ENCODE measurements at regions not wholly inside any gene's neighbourhood (a gene's known extent, or its start where the extent isn't known, plus 50 kb on each side); places are given as distances from the start of the nearest gene placed in this dataset.

GRCh38 chr10:57844387-57844998 is 423.2 kb downstream of the IPMK start (continued):
- TF ChIP-seq ZNF114 (CRISPR knock-in tag; IDR thresholded peaks at IDR 0.05) (no peak), REST (IDR thresholded peaks at IDR 0.05; ENCODE audit: unreplicated experiment) (no peak), EZH2phosphoT487 (IDR thresholded peaks at IDR 0.05; ENCODE audit: unreplicated experiment) (no peak), POLR2AphosphoS5 (IDR thresholded peaks at IDR 0.05; ENCODE audit: low read depth) (no peak), ZNF331 (CRISPR knock-in tag; IDR thresholded peaks at IDR 0.05; ENCODE audit: low read depth) (no peak)

GRCh38 chr10:57830877-57831560 is 436.7 kb downstream of the IPMK start:
- no peak overlapping the region for H3K27ac ChIP-seq (ENCODE audit: low read depth)
- no peak overlapping the region for H3K4me3 ChIP-seq
- Mint-ChIP-seq H3K4me1 (no peaks in the 10 kb centered on the region), H3K9me3 (peaks cover 2% of the 10 kb centered on the region; the same call in 1 of the 3 replicates), H3K27me3 (ENCODE audit: insufficient read depth, low read depth, poor library complexity) (no peaks in the 10 kb centered on the region), H3K4me3 (no peak overlapping the region), H3K27ac (peak overlapping the region; percentile 7; the same call in 1 of the 2 replicates), H3K36me3 (ENCODE audit: low read depth) (no peaks in the 10 kb centered on the region)
- H3K4me1 ChIP-seq (ENCODE audit: insufficient read depth) = 0 out of 2 replicates have a peak, but pooled peaks cover 4% of the 10 kb centered on the region
- DNase-seq (ENCODE audit: low spot score) (no peak), ATAC-seq (no peak)
- no peaks in the 10 kb centered on the region for H4K20me1 ChIP-seq (replicated peaks; ENCODE audit: insufficient read depth)
- H3K27me3 ChIP-seq (ENCODE audit: insufficient read depth) = no peaks in the 10 kb centered on the region
- no peaks in the 10 kb centered on the region for H3F3A ChIP-seq (replicated peaks; ENCODE audit: low read depth)
- H3K36me3 ChIP-seq (ENCODE audit: insufficient read depth) = no peaks in the 10 kb centered on the region
- H3K4me2 ChIP-seq = no peak overlapping the region
- H2AFZ ChIP-seq = peak overlapping the region; percentile 98
- peaks cover 4% of the 10 kb centered on the region; the same call in 1 of the 2 replicates for H3K9me2 ChIP-seq (ENCODE audit: insufficient read depth)
- no peaks in the 10 kb centered on the region for H3K79me2 ChIP-seq (replicated peaks; ENCODE audit: insufficient read depth)
- no peak for TF ChIP-seq EZH2phosphoT487 (IDR thresholded peaks at IDR 0.05; ENCODE audit: unreplicated experiment)
- no peak for TF ChIP-seq REST (IDR thresholded peaks at IDR 0.05; ENCODE audit: unreplicated experiment)
- no peak for TF ChIP-seq POLR2AphosphoS5 (IDR thresholded peaks at IDR 0.05; ENCODE audit: low read depth)
- TF ChIP-seq ZNF331 (CRISPR knock-in tag; IDR thresholded peaks at IDR 0.05; ENCODE audit: low read depth) = no peak
- TF ChIP-seq EZH2 (IDR thresholded peaks at IDR 0.05; ENCODE audit: low read depth, unreplicated experiment) = no peak
- TF ChIP-seq ZNF462 (CRISPR knock-in tag; IDR thresholded peaks at IDR 0.05) = no peak
- no peak for TF ChIP-seq NANOG (IDR thresholded peaks at IDR 0.05; ENCODE audit: borderline replicate concordance)
- no peak for TF ChIP-seq STAT1 (IDR thresholded peaks at IDR 0.05; ENCODE audit: unreplicated experiment)
- no peak for TF ChIP-seq ZNF114 (CRISPR knock-in tag; IDR thresholded peaks at IDR 0.05)
- no peak for TF ChIP-seq JUNB (IDR thresholded peaks at IDR 0.05; ENCODE audit: unreplicated experiment)
